Keratinocyte (primary cell): ENCODE measurements at regions not wholly inside any gene's neighbourhood (a gene's known extent, or its start where the extent isn't known, plus 50 kb on each side); places are given as distances from the start of the nearest gene placed in this dataset.

Experiments used
- CTCF ChIP-seq, 3 experiments: IDR thresholded peaks in 1 of 3; conservative IDR thresholded peaks in 1 of 3; optimal IDR thresholded peaks in 1 of 3; 2 replicates in 2 of 3; 3 replicates in 1 of 3; pipeline versions ENCODE3 to v1.5.1; 2011; ENCODE audit warnings: low read length in 3 of 3, mild to moderate bottlenecking in 3 of 3, moderate library complexity in 2 of 3, control low read depth in 1 of 3, inconsistent platforms in 1 of 3; ENCODE audit not compliant: insufficient read depth in 2 of 3; ENCODE audit errors: extremely low read depth in 1 of 3
- EZH2 ChIP-seq: IDR thresholded peaks from one replicate; pipeline ENCODE4 v1.6.1; 2012; ENCODE audit warnings: inconsistent platforms, mild to moderate bottlenecking, low read length, moderate library complexity

- TF ChIP-seq CTCF (optimal IDR thresholded peaks at IDR 0.05 in 1 of 3, IDR thresholded peaks at IDR 0.05 in 1 of 3, conservative IDR thresholded peaks at IDR 0.05 in 1 of 3; ENCODE audit: extremely low read depth in 1 of 3, insufficient read depth in 2 of 3, low read length in 3 of 3) = no peak
- TF ChIP-seq EZH2 = no peak
These were observed 76.1 kb downstream of the CCR1 start for GRCh38 chr3:46131884-46132450.
